H9 (cell line): ENCODE measurements at regions not wholly inside any gene's neighbourhood (a gene's known extent, or its start where the extent isn't known, plus 50 kb on each side); places are given as distances from the start of the nearest gene placed in this dataset.

ENCODE experiments used
- DNase-seq: peaks from one replicate; pipeline ENCODE4 v3.0.0-alpha.2; 2017
- H2AFZ ChIP-seq: one replicate; pipeline ENCODE4 v1.6.1; 2013; ENCODE audit warnings: mild to moderate bottlenecking, low read length, control low read depth, moderate library complexity
- H2AK5ac ChIP-seq: 2 replicates; pipeline ENCODE4 v1.6.1; 2013; ENCODE audit warnings: low read length, control low read depth, mixed read lengths; ENCODE audit not compliant: insufficient read length
- H2BK120ac ChIP-seq: one replicate; pipeline ENCODE4 v1.6.1; 2013; ENCODE audit warnings: low read depth, mild to moderate bottlenecking, low read length, control low read depth, inconsistent platforms; ENCODE audit not compliant: poor library complexity, severe bottlenecking
- H2BK12ac ChIP-seq: 2 replicates; pipeline ENCODE4 v1.6.1; 2013; ENCODE audit warnings: low read length, control low read depth, mixed read lengths, low read depth; ENCODE audit not compliant: insufficient read length
- H2BK15ac ChIP-seq: 2 replicates; pipeline ENCODE4 v1.6.1; 2013; ENCODE audit warnings: low read depth, low read length, control low read depth
- H2BK20ac ChIP-seq: one replicate; pipeline ENCODE4 v1.6.1; 2013; ENCODE audit warnings: low read depth, mild to moderate bottlenecking, low read length, control low read depth, inconsistent platforms; ENCODE audit not compliant: poor library complexity, severe bottlenecking
- H2BK5ac ChIP-seq: 2 replicates; pipeline ENCODE4 v1.6.1; 2013; ENCODE audit warnings: low read length, control low read depth, mixed read lengths; ENCODE audit not compliant: insufficient read length
- H3K14ac ChIP-seq: 2 replicates; pipeline ENCODE4 v1.6.1; 2013; ENCODE audit warnings: low read length, control low read depth; ENCODE audit not compliant: insufficient read depth
- H3K18ac ChIP-seq: 2 replicates; pipeline ENCODE4 v1.6.1; 2013; ENCODE audit warnings: low read depth, mild to moderate bottlenecking, mixed read lengths, low read length, control low read depth; ENCODE audit not compliant: insufficient read length
- H3K23ac ChIP-seq: 2 replicates; pipeline ENCODE4 v1.6.1; 2013; ENCODE audit warnings: low read length, control low read depth, mixed read lengths, low read depth; ENCODE audit not compliant: insufficient read length
- H3K23me2 ChIP-seq: 2 replicates; pipeline ENCODE4 v1.6.1; 2013; ENCODE audit warnings: low read depth, mild to moderate bottlenecking, mixed read lengths, low read length, control low read depth; ENCODE audit not compliant: insufficient read length, poor library complexity, severe bottlenecking
- H3K27ac ChIP-seq: 2 replicates; pipeline ENCODE4 v1.5.1; 2013; ENCODE audit warnings: low read length, control low read depth, mixed read lengths, low read depth; ENCODE audit not compliant: insufficient read length
- H3K27me3 ChIP-seq: 2 replicates; pipeline ENCODE4 v1.6.1; 2013; ENCODE audit warnings: low read length, control low read depth, inconsistent platforms; ENCODE audit not compliant: insufficient read depth
- H3K4ac ChIP-seq: 2 replicates; pipeline ENCODE4 v1.6.1; 2013; ENCODE audit warnings: low read depth, mild to moderate bottlenecking, control low read depth, inconsistent platforms, low read length, moderate library complexity
- H3K4me1 ChIP-seq: 2 replicates; pipeline ENCODE4 v1.6.1; 2013; ENCODE audit warnings: low read length, control low read depth, inconsistent platforms; ENCODE audit not compliant: insufficient read depth
- H3K4me2 ChIP-seq: 2 replicates; pipeline ENCODE4 v1.6.1; 2013; ENCODE audit warnings: low read length, control low read depth, mixed read lengths; ENCODE audit not compliant: insufficient read length, insufficient read depth
- H3K56ac ChIP-seq: 2 replicates; pipeline ENCODE4 v1.6.1; 2013; ENCODE audit warnings: low read depth, mild to moderate bottlenecking, mixed read lengths, low read length, control low read depth; ENCODE audit not compliant: insufficient read length
- H3K79me1 ChIP-seq: 2 replicates; pipeline ENCODE4 v1.6.1; 2013; ENCODE audit warnings: low read depth, mild to moderate bottlenecking, moderate library complexity, low read length, control low read depth, inconsistent platforms; ENCODE audit not compliant: insufficient read depth, poor library complexity, severe bottlenecking
- H3K79me2 ChIP-seq: 2 replicates; pipeline ENCODE4 v1.6.1; 2013; ENCODE audit warnings: low read length, control low read depth, inconsistent platforms; ENCODE audit not compliant: insufficient read depth
- H3K9ac ChIP-seq: 2 replicates; pipeline ENCODE4 v1.6.1; 2013; ENCODE audit warnings: low read length, control low read depth, mixed read lengths; ENCODE audit not compliant: insufficient read length; ENCODE audit errors: extremely low read depth
- H3K9me3 ChIP-seq: one replicate; pipeline ENCODE4 v1.6.1; 2013; ENCODE audit warnings: low read depth, low read length, inconsistent platforms; ENCODE audit not compliant: control insufficient read depth
- H3T11ph ChIP-seq: one replicate; pipeline ENCODE4 v1.6.1; 2013; ENCODE audit warnings: mild to moderate bottlenecking, low read length, control low read depth, inconsistent platforms
- H4K20me1 ChIP-seq: one replicate; pipeline ENCODE4 v1.6.1; 2013; ENCODE audit not compliant: control insufficient read depth, insufficient read length, insufficient read depth
- H4K5ac ChIP-seq: 2 replicates; pipeline ENCODE4 v1.6.1; 2013; ENCODE audit warnings: low read depth, mild to moderate bottlenecking, mixed read lengths, low read length, control low read depth; ENCODE audit not compliant: insufficient read length
- H4K8ac ChIP-seq: replicated peaks from 2 replicates; pipeline ENCODE4 v1.6.1; 2013; ENCODE audit warnings: low read length, control low read depth, mixed read lengths, low read depth; ENCODE audit not compliant: insufficient read length
- H4K91ac ChIP-seq: 2 replicates; pipeline ENCODE4 v1.6.1; 2013; ENCODE audit warnings: low read depth, mild to moderate bottlenecking, moderate library complexity, mixed read lengths, low read length, control low read depth; ENCODE audit not compliant: insufficient read length
- H3K27ac Mint-ChIP-seq, 3 experiments: 2 replicates in 2 of 3; 3 replicates in 1 of 3; pipeline ENCODE4 v1.8.0; 2020 to 2021; ENCODE audit warnings: mixed read lengths in 3 of 3, mild to moderate bottlenecking in 1 of 3, moderate library complexity in 1 of 3
- H3K27me3 Mint-ChIP-seq: 2 replicates; pipeline ENCODE4 v1.8.0; 2021; ENCODE audit warnings: low read depth, mild to moderate bottlenecking, moderate library complexity, mixed read lengths
- H3K36me3 Mint-ChIP-seq, 3 experiments: 2 replicates in 2 of 3; 3 replicates in 1 of 3; pipeline ENCODE4 v1.8.0; 2020 to 2021; ENCODE audit warnings: low read depth in 3 of 3, mixed read lengths in 3 of 3; ENCODE audit not compliant: insufficient read depth in 1 of 3
- H3K4me1 Mint-ChIP-seq, 2 experiments: 2 replicates each; pipeline ENCODE4 v1.8.0; 2020; ENCODE audit warnings: mixed read lengths in 2 of 2
- H3K4me3 Mint-ChIP-seq, 2 experiments: 2 replicates in 1 of 2; 3 replicates in 1 of 2; pipeline ENCODE4 v1.8.0; 2020 to 2021; ENCODE audit warnings: mild to moderate bottlenecking in 2 of 2, mixed read lengths in 2 of 2, moderate library complexity in 1 of 2
- H3K9me3 Mint-ChIP-seq, 2 experiments: 2 replicates in 1 of 2; 3 replicates in 1 of 2; pipeline ENCODE4 v1.8.0; 2020; ENCODE audit warnings: mild to moderate bottlenecking in 2 of 2, mixed read lengths in 2 of 2, moderate library complexity in 1 of 2
- CTCF ChIP-seq: fragments of 200-600 bp; sonication (generic); conservative IDR thresholded peaks from 3 replicates; pipeline ENCODE4 v1.8.0; 2021; ENCODE audit warnings: antibody characterized with exemption, mild to moderate bottlenecking
- WGBS: extraction: QIAGEN DNeasy Blood & Tissue Kit; methylation state at CpG from one replicate; pipeline ENCODE4 v1.1.7; 2013; ENCODE audit warnings: missing lambda C conversion rate, low lambda C conversion rate, mixed read lengths; ENCODE audit not compliant: insufficient read length; ENCODE audit errors: extremely low coverage; 5-methylcytosine and 5-hydroxymethylcytosine counted together

- Mint-ChIP-seq H3K4me3 (no peak overlapping the region), H3K9me3 (no peaks in the 10 kb centered on the region; a peak in 1 of 5 replicates), H3K27ac (no peak overlapping the region), H3K4me1 (0 out of 4 replicates have a peak, but pooled peaks cover 4% of the 10 kb centered on the region in 2 experiments), H3K27me3 (peaks cover 2% of the 10 kb centered on the region; the same call in 1 of the 2 replicates), H3K36me3 (no peaks in the 10 kb centered on the region; a peak in 1 of 7 replicates)
- Histone ChIP-seq H4K8ac (no peak overlapping the region), H2BK5ac (no peak overlapping the region), H4K20me1 (no peaks in the 10 kb centered on the region), H3K27ac (no peak overlapping the region), H3T11ph (no peak overlapping the region), H3K9me3 (no peaks in the 10 kb centered on the region), H3K23me2 (no peaks in the 10 kb centered on the region), H3K79me1 (no peaks in the 10 kb centered on the region), H3K4me2 (no peak overlapping the region), H3K56ac (no peak overlapping the region), H3K79me2 (no peaks in the 10 kb centered on the region), H3K23ac (no peak overlapping the region), H3K4me1 (no peaks in the 10 kb centered on the region), H2BK20ac (no peak overlapping the region), H2AFZ (no peak overlapping the region), H2BK120ac (no peak overlapping the region), H3K18ac (no peak overlapping the region), H3K14ac (no peak overlapping the region), H3K9ac (no peak overlapping the region), H2AK5ac (no peak overlapping the region), H2BK15ac (no peak overlapping the region), H3K4ac (no peak overlapping the region), H2BK12ac (no peak overlapping the region), H4K91ac (no peak overlapping the region), H3K27me3 (no peaks in the 10 kb centered on the region), H4K5ac (no peak overlapping the region)
- TF ChIP-seq CTCF = no peak
- no CpG with 5 or more reads among the region's 7 CpGs for WGBS
- DNase-seq = no peak
These were observed 121.1 kb downstream of the DDX1 start for GRCh38 chr2:15712551-15713342.
